Astrocyte (in vitro differentiated cells and primary cell): ENCODE measurements at regions not wholly inside any gene's neighbourhood (a gene's known extent, or its start where the extent isn't known, plus 50 kb on each side); places are given as distances from the start of the nearest gene placed in this dataset.
A peak's percentile ranks its signal among the peaks of the same experiment; 100 is the strongest.

ENCODE experiments used
- DNase-seq: peaks from one replicate; pipeline ENCODE4 v3.0.0-alpha.2; 2010; ENCODE audit warnings: low read depth
- FAIRE-seq: peaks from 2 replicates; lab custom pipeline; 2011; peaks lifted over from hg19 to GRCh38; lab: Jason Lieb, UNC
- H2AFZ ChIP-seq: 2 replicates; pipeline ENCODE4 v1.6.0; 2012; ENCODE audit warnings: low read depth, low read length, inconsistent platforms
- H3K27ac ChIP-seq: 2 replicates; pipeline ENCODE4 v1.5.1; 2011; ENCODE audit warnings: low read depth, low read length, inconsistent platforms
- H3K27me3 ChIP-seq: 2 replicates; pipeline ENCODE4 v1.6.0; 2011; ENCODE audit warnings: low read length, inconsistent platforms; ENCODE audit not compliant: insufficient read depth
- H3K36me3 ChIP-seq: 2 replicates; pipeline ENCODE4 v1.5.1; 2011; ENCODE audit warnings: low read length, inconsistent platforms; ENCODE audit not compliant: insufficient read depth
- H3K4me1 ChIP-seq: 2 replicates; pipeline ENCODE4 v1.5.1; 2011; ENCODE audit warnings: low read length, inconsistent platforms; ENCODE audit not compliant: insufficient read depth
- H3K4me2 ChIP-seq: 2 replicates; pipeline ENCODE4 v1.6.0; 2012; ENCODE audit warnings: low read length, inconsistent platforms
- H3K4me3 ChIP-seq: 2 replicates; pipeline ENCODE4 v1.5.1; 2011; ENCODE audit warnings: low read depth, mild to moderate bottlenecking, low read length, inconsistent platforms; ENCODE audit not compliant: insufficient read depth
- H3K79me2 ChIP-seq: 2 replicates; pipeline ENCODE4 v1.6.0; 2012; ENCODE audit warnings: mild to moderate bottlenecking, low read length, inconsistent platforms; ENCODE audit not compliant: insufficient read depth
- H3K9ac ChIP-seq: 2 replicates; pipeline ENCODE4 v1.6.0; 2012; ENCODE audit warnings: mild to moderate bottlenecking, low read length, inconsistent platforms
- H3K9me3 ChIP-seq: 2 replicates; pipeline ENCODE4 v1.5.1; 2012; ENCODE audit warnings: low read depth, mild to moderate bottlenecking, low read length, inconsistent platforms; ENCODE audit not compliant: insufficient read depth
- H4K20me1 ChIP-seq: 2 replicates; pipeline ENCODE4 v1.6.0; 2012; ENCODE audit warnings: low read length, inconsistent platforms; ENCODE audit not compliant: insufficient read depth
- H3K27ac Mint-ChIP-seq: one replicate; pipeline ENCODE4 v1.8.0; 2021; ENCODE audit warnings: mild to moderate bottlenecking, mixed read lengths; ENCODE audit not compliant: unreplicated experiment
- H3K27me3 Mint-ChIP-seq: one replicate; pipeline ENCODE4 v1.8.0; 2021; ENCODE audit warnings: low read depth, mixed read lengths; ENCODE audit not compliant: unreplicated experiment
- H3K36me3 Mint-ChIP-seq: one replicate; pipeline ENCODE4 v1.8.0; 2021; ENCODE audit warnings: low read depth, mixed read lengths; ENCODE audit not compliant: unreplicated experiment
- H3K4me1 Mint-ChIP-seq: one replicate; pipeline ENCODE4 v1.8.0; 2021; ENCODE audit warnings: low read depth, mixed read lengths; ENCODE audit not compliant: unreplicated experiment
- H3K4me3 Mint-ChIP-seq: one replicate; pipeline ENCODE4 v1.8.0; 2021; ENCODE audit warnings: mild to moderate bottlenecking, moderate library complexity, mixed read lengths; ENCODE audit not compliant: unreplicated experiment
- H3K9me3 Mint-ChIP-seq: one replicate; pipeline ENCODE4 v1.8.0; 2021; ENCODE audit warnings: mild to moderate bottlenecking, mixed read lengths; ENCODE audit not compliant: unreplicated experiment
- CTCF ChIP-seq: IDR thresholded peaks from 2 replicates; pipeline ENCODE4 v1.5.1; 2011; ENCODE audit warnings: low read depth, mild to moderate bottlenecking, inconsistent platforms, low read length, moderate library complexity; ENCODE audit not compliant: insufficient read depth
- EZH2 ChIP-seq: IDR thresholded peaks from 2 replicates; pipeline ENCODE4 v1.6.1; 2012; ENCODE audit warnings: mild to moderate bottlenecking, low read length, inconsistent platforms; ENCODE audit not compliant: insufficient read depth

- no peak overlapping the region for H3K27ac Mint-ChIP-seq
Measured at GRCh38 chr20:4406627-4407026, 157.5 kb upstream of the ADRA1D start.

GRCh38 chr20:4401601-4402000 is 152.5 kb upstream of the ADRA1D start:
- FAIRE-seq, result peak; percentile 82
- peak; percentile 78 for DNase-seq
- Histone ChIP-seq H3K9ac (no peak overlapping the region), H3K79me2 (no peaks in the 10 kb centered on the region), H3K36me3 (no peaks in the 10 kb centered on the region), H3K27ac (no peak overlapping the region), H3K4me1 (peaks cover 13% of the 10 kb centered on the region), H3K4me2 (peak overlapping the region; percentile 1), H4K20me1 (no peaks in the 10 kb centered on the region), H3K9me3 (no peaks in the 10 kb centered on the region), H3K4me3 (no peak overlapping the region), H2AFZ (no peak overlapping the region), H3K27me3 (no peaks in the 10 kb centered on the region)
- H3K4me1 Mint-ChIP-seq, result no peaks in the 10 kb centered on the region
- peaks cover 7% of the 10 kb centered on the region for H3K9me3 Mint-ChIP-seq
- peaks cover 1% of the 10 kb centered on the region for H3K36me3 Mint-ChIP-seq
- H3K27ac Mint-ChIP-seq, result no peak overlapping the region
- no peak overlapping the region for H3K4me3 Mint-ChIP-seq
- no peak for TF ChIP-seq CTCF
- TF ChIP-seq EZH2, result no peak
- H3K27me3 Mint-ChIP-seq, result peaks cover 21% of the 10 kb centered on the region

More at GRCh38 chr20:4406627-4407026, 157.5 kb upstream of the ADRA1D start:
- Histone ChIP-seq H3K4me3 (no peak overlapping the region), H3K9ac (no peak overlapping the region), H3K79me2 (no peaks in the 10 kb centered on the region), H3K27ac (no peak overlapping the region), H2AFZ (no peak overlapping the region), H3K4me1 (peaks cover 18% of the 10 kb centered on the region), H3K27me3 (no peaks in the 10 kb centered on the region), H3K36me3 (no peaks in the 10 kb centered on the region), H4K20me1 (no peaks in the 10 kb centered on the region), H3K9me3 (no peaks in the 10 kb centered on the region), H3K4me2 (peak overlapping the region; percentile 49)
- H3K9me3 Mint-ChIP-seq, result no peaks in the 10 kb centered on the region
- H3K27me3 Mint-ChIP-seq, result peaks cover 33% of the 10 kb centered on the region
- DNase-seq (peak; percentile 93), FAIRE-seq (peak; percentile 98)
- TF ChIP-seq CTCF (no peak), EZH2 (no peak)
- no peaks in the 10 kb centered on the region for H3K4me1 Mint-ChIP-seq
- no peak overlapping the region for H3K4me3 Mint-ChIP-seq
- no peaks in the 10 kb centered on the region for H3K36me3 Mint-ChIP-seq

GRCh38 chr20:4384961-4385360 is 135.9 kb upstream of the ADRA1D start:
- H3K27ac ChIP-seq, result no peak overlapping the region
- no peaks in the 10 kb centered on the region for H3K79me2 ChIP-seq
- H3K4me3 ChIP-seq, result no peak overlapping the region
- H3K27me3 Mint-ChIP-seq, result no peaks in the 10 kb centered on the region
- H3K36me3 ChIP-seq, result no peaks in the 10 kb centered on the region
- no peak for DNase-seq
- no peaks in the 10 kb centered on the region for H3K4me1 Mint-ChIP-seq
- H3K27ac Mint-ChIP-seq, result no peak overlapping the region
- no peak for FAIRE-seq
- TF ChIP-seq CTCF (no peak), EZH2 (no peak)
- H2AFZ ChIP-seq, result peak overlapping the region; percentile 48
- H3K9ac ChIP-seq, result no peak overlapping the region
- peaks cover 4% of the 10 kb centered on the region for H3K9me3 Mint-ChIP-seq
- H4K20me1 ChIP-seq, result no peaks in the 10 kb centered on the region
- H3K4me3 Mint-ChIP-seq, result no peak overlapping the region
- H3K9me3 ChIP-seq, result no peaks in the 10 kb centered on the region
- peaks cover 3% of the 10 kb centered on the region for H3K27me3 ChIP-seq
- no peaks in the 10 kb centered on the region for H3K4me1 ChIP-seq
- no peak overlapping the region for H3K4me2 ChIP-seq
- H3K36me3 Mint-ChIP-seq, result no peaks in the 10 kb centered on the region
